ENCODE measurements at regions not wholly inside any gene's neighbourhood (a gene's known extent, or its start where the extent isn't known, plus 50 kb on each side); places are given as distances from the start of the nearest gene placed in this dataset.

GRCh38 chr5:165521816-165522610 is 2016.6 kb downstream of the MAT2B start:
- DNase-seq (ENCODE audit: low spot score): no peak
- no peaks in the 10 kb centered on the region for H3K4me1 ChIP-seq (ENCODE audit: insufficient read depth, poor library complexity, severe bottlenecking)

GRCh38 chr5:165525271-165525670 is 2019.9 kb downstream of the MAT2B start:
- Histone ChIP-seq H3K27me3 (ENCODE audit: insufficient read depth, poor library complexity, severe bottlenecking) (peaks cover 4% of the 10 kb centered on the region), H3K4me1 (ENCODE audit: insufficient read depth, poor library complexity, severe bottlenecking) (no peaks in the 10 kb centered on the region), H3K36me3 (ENCODE audit: low read depth) (no peaks in the 10 kb centered on the region), H3K27ac (ENCODE audit: poor library complexity, severe bottlenecking) (no peak overlapping the region), H3K9me3 (ENCODE audit: severe bottlenecking) (peaks cover 2% of the 10 kb centered on the region), H3K4me3 (ENCODE audit: severe bottlenecking) (no peak overlapping the region)
- no peak for TF ChIP-seq CTCF (IDR thresholded peaks at IDR 0.05; ENCODE audit: poor library complexity, severe bottlenecking)
- no peak for DNase-seq (ENCODE audit: low spot score)
- peak; percentile 91 for ATAC-seq (ENCODE audit: low read depth)

More at GRCh38 chr5:165521816-165522610, 2016.6 kb downstream of the MAT2B start:
- H3K9me3 ChIP-seq (ENCODE audit: severe bottlenecking): no peaks in the 10 kb centered on the region
- H3K4me3 ChIP-seq (ENCODE audit: severe bottlenecking): no peak overlapping the region
- H3K27ac ChIP-seq (ENCODE audit: poor library complexity, severe bottlenecking): no peak overlapping the region
- H3K27me3 ChIP-seq (ENCODE audit: insufficient read depth, poor library complexity, severe bottlenecking): peaks cover 4% of the 10 kb centered on the region
- TF ChIP-seq CTCF (IDR thresholded peaks at IDR 0.05; ENCODE audit: poor library complexity, severe bottlenecking): no peak
- ATAC-seq (ENCODE audit: low read depth): no peak
- H3K36me3 ChIP-seq (ENCODE audit: low read depth): no peaks in the 10 kb centered on the region

GRCh38 chr5:165526357-165526756 is 2020.9 kb downstream of the MAT2B start:
- Histone ChIP-seq H3K27me3 (ENCODE audit: insufficient read depth, poor library complexity, severe bottlenecking) (peaks cover 6% of the 10 kb centered on the region), H3K36me3 (ENCODE audit: low read depth) (no peaks in the 10 kb centered on the region), H3K4me1 (ENCODE audit: insufficient read depth, poor library complexity, severe bottlenecking) (no peaks in the 10 kb centered on the region), H3K4me3 (ENCODE audit: severe bottlenecking) (no peak overlapping the region), H3K27ac (ENCODE audit: poor library complexity, severe bottlenecking) (no peak overlapping the region), H3K9me3 (ENCODE audit: severe bottlenecking) (peaks cover 2% of the 10 kb centered on the region)
- DNase-seq (ENCODE audit: low spot score) (no peak), ATAC-seq (ENCODE audit: low read depth) (no peak)
- TF ChIP-seq CTCF (IDR thresholded peaks at IDR 0.05; ENCODE audit: poor library complexity, severe bottlenecking): no peak

GRCh38 chr5:165527577-165527976 is 2022.2 kb downstream of the MAT2B start:
- no peaks in the 10 kb centered on the region for H3K36me3 ChIP-seq (ENCODE audit: low read depth)
- DNase-seq (ENCODE audit: low spot score): no peak
- H3K27me3 ChIP-seq (ENCODE audit: insufficient read depth, poor library complexity, severe bottlenecking): peaks cover 8% of the 10 kb centered on the region
- H3K27ac ChIP-seq (ENCODE audit: poor library complexity, severe bottlenecking): no peak overlapping the region
- H3K4me1 ChIP-seq (ENCODE audit: insufficient read depth, poor library complexity, severe bottlenecking): no peaks in the 10 kb centered on the region
- no peak overlapping the region for H3K4me3 ChIP-seq (ENCODE audit: severe bottlenecking)
- H3K9me3 ChIP-seq (ENCODE audit: severe bottlenecking): peaks cover 2% of the 10 kb centered on the region
- ATAC-seq (ENCODE audit: low read depth): no peak
- TF ChIP-seq CTCF (IDR thresholded peaks at IDR 0.05; ENCODE audit: poor library complexity, severe bottlenecking): no peak

- no peak for DNase-seq (ENCODE audit: low spot score)
- no peaks in the 10 kb centered on the region for H3K27me3 ChIP-seq (ENCODE audit: insufficient read depth, poor library complexity, severe bottlenecking)
- no peak for TF ChIP-seq CTCF (IDR thresholded peaks at IDR 0.05; ENCODE audit: poor library complexity, severe bottlenecking)
- no peak overlapping the region for H3K27ac ChIP-seq (ENCODE audit: poor library complexity, severe bottlenecking)
- H3K36me3 ChIP-seq (ENCODE audit: low read depth): no peaks in the 10 kb centered on the region
- ATAC-seq (ENCODE audit: low read depth): no peak
- peaks cover 2% of the 10 kb centered on the region for H3K9me3 ChIP-seq (ENCODE audit: severe bottlenecking)
- H3K4me1 ChIP-seq (ENCODE audit: insufficient read depth, poor library complexity, severe bottlenecking): no peaks in the 10 kb centered on the region
- no peak overlapping the region for H3K4me3 ChIP-seq (ENCODE audit: severe bottlenecking)
Measured at GRCh38 chr5:165538065-165538464, 2032.6 kb downstream of the MAT2B start.
